SU-DHL-6 (cell line): ENCODE measurements at regions not wholly inside any gene's neighbourhood (a gene's known extent, or its start where the extent isn't known, plus 50 kb on each side); places are given as distances from the start of the nearest gene placed in this dataset.

Source experiments
- CTCF ChIP-seq: fragments of 200-600 bp; sonication (generic); IDR thresholded peaks from one replicate; pipeline ENCODE4 v1.5.1; 2017; ENCODE audit warnings: antibody characterized with exemption, mild to moderate bottlenecking, low read length, moderate library complexity; ENCODE audit not compliant: insufficient read depth, poor library complexity, severe bottlenecking
- EZH2phosphoT487 ChIP-seq: fragments of 200-600 bp; sonication (generic), shearing (Covaris generic); conservative IDR thresholded peaks from 2 replicates; pipeline ENCODE4 v1.6.1; 2018; ENCODE audit warnings: mild to moderate bottlenecking, antibody characterized with exemption, low read length, moderate library complexity, mixed read lengths

- TF ChIP-seq CTCF (no peak), EZH2phosphoT487 (no peak)
Measured at GRCh38 chr15:94934440-94934839, 703.1 kb downstream of the MCTP2 start.
